Panc1 (cell line): ENCODE measurements at regions not wholly inside any gene's neighbourhood (a gene's known extent, or its start where the extent isn't known, plus 50 kb on each side); places are given as distances from the start of the nearest gene placed in this dataset.

Experiments
- ATAC-seq: fragments of 200-7000 bp; cut with Tn5 transposase; 2 replicates; pipeline ENCODE4 v1.9.1; 2020; ENCODE audit warnings: mild to moderate bottlenecking, moderate library complexity
- BruUV-seq: library from RNA; stranded (reverse); fragments of 400-500 nt; replicated peaks from 2 replicates; lab custom pipeline; 2021; lab: Mats Ljungman, UMichigan
- CTCF ChIA-PET: fragments of 300-600 bp; sonication (Branson Sonifier 250); formaldehyde crosslinking; loops from one replicate; lab custom pipeline; 2022; ENCODE audit warnings: antibody characterized with exemption; lab: Charles Lee
- POLR2A ChIA-PET: fragments of 300-600 bp; sonication (Branson Sonifier 250); formaldehyde crosslinking; loops from one replicate; lab custom pipeline; 2022; ENCODE audit warnings: antibody characterized with exemption; lab: Charles Lee
- DNase-seq: peaks from one replicate; pipeline ENCODE4 v3.0.0-alpha.2; 2010; ENCODE audit warnings: low read depth, low spot score
- H3K27ac ChIP-seq: 2 replicates; pipeline ENCODE4 v1.5.1; 2011; ENCODE audit warnings: mild to moderate bottlenecking, low read length, inconsistent platforms
- H3K27me3 ChIP-seq: fragments of 200-500 bp; sonication (Bioruptor generic); 2 replicates; pipeline ENCODE4 v1.6.0; 2014; ENCODE audit warnings: low read length, inconsistent platforms; ENCODE audit not compliant: control insufficient read depth, insufficient read depth
- H3K36me3 ChIP-seq: fragments of 200-500 bp; sonication (Bioruptor generic); 2 replicates; pipeline ENCODE4 v1.5.1; 2014; ENCODE audit warnings: inconsistent platforms, mild to moderate bottlenecking, low read length, moderate library complexity; ENCODE audit not compliant: control insufficient read depth, insufficient read depth
- H3K4me1 ChIP-seq: 2 replicates; pipeline ENCODE4 v1.5.1; 2011; ENCODE audit warnings: inconsistent platforms, mild to moderate bottlenecking, low read length, moderate library complexity; ENCODE audit not compliant: control insufficient read depth, insufficient read depth
- H3K4me3 ChIP-seq, 2 experiments: 2 replicates each; pipeline ENCODE4 v1.5.1; 2011 to 2012; ENCODE audit warnings: low read depth in 2 of 2, low read length in 2 of 2, mild to moderate bottlenecking in 2 of 2, inconsistent platforms in 1 of 2, moderate library complexity in 1 of 2
- H3K9me3 ChIP-seq: fragments of 200-500 bp; sonication (Bioruptor generic); 2 replicates; pipeline ENCODE4 v1.5.1; 2014; ENCODE audit warnings: low read depth, mild to moderate bottlenecking, inconsistent platforms, low read length, moderate library complexity; ENCODE audit not compliant: control insufficient read depth, insufficient read depth
- CTCF ChIP-seq: fragments of 450-650 bp; IDR thresholded peaks from 2 replicates; pipeline ENCODE4 v1.5.1; 2017; ENCODE audit warnings: mild to moderate bottlenecking
- POLR2AphosphoS5 ChIP-seq: IDR thresholded peaks from 2 replicates; pipeline ENCODE4 v1.6.1; 2012; ENCODE audit warnings: mild to moderate bottlenecking, low read depth, low read length, moderate library complexity
- REST ChIP-seq, 2 experiments: IDR thresholded peaks; 2 replicates each; pipeline ENCODE4 v1.6.1; 2011 to 2012; ENCODE audit warnings: low read depth in 2 of 2, control low read depth in 1 of 2, low read length in 1 of 2, mild to moderate bottlenecking in 1 of 2, moderate library complexity in 1 of 2; ENCODE audit not compliant: insufficient read depth in 1 of 2
- SIN3A ChIP-seq: IDR thresholded peaks from 2 replicates; pipeline ENCODE4 v1.6.1; 2012; ENCODE audit warnings: low read depth, mild to moderate bottlenecking, low read length, moderate library complexity, borderline replicate concordance; ENCODE audit not compliant: insufficient read depth
- TCF7L2 ChIP-seq: IDR thresholded peaks from 2 replicates; pipeline ENCODE4 v1.6.1; 2011; ENCODE audit warnings: mild to moderate bottlenecking, low read depth, low read length, inconsistent platforms
- in situ Hi-C: cut with HindIII; loops from 2 replicates; pipeline ENCODE4 v1.10.0; 2016; ENCODE audit warnings: low sequenced_read_pairs, low pct_unique_long_range_greater_than_20kb
- intact Hi-C: fragments of 100-400 bp; cut with micrococcal nuclease; formaldehyde crosslinking; loops from one replicate; pipeline ENCODE4 v1.10.0; 2022; ENCODE audit not compliant: unreplicated experiment

- in situ Hi-C loops (no loop called here), intact Hi-C loops (no loop called here)
- H3K9me3 ChIP-seq: no peaks in the 10 kb centered on the region
- H3K27ac ChIP-seq: no peak overlapping the region
- H3K36me3 ChIP-seq: no peaks in the 10 kb centered on the region
- H3K4me1 ChIP-seq: no peaks in the 10 kb centered on the region
- DNase-seq (no peak), ATAC-seq (no peak)
- BruUV-seq: no TSS peak
- CTCF ChIA-PET: no interaction called here
- TF ChIP-seq TCF7L2: no peak
- no peak for TF ChIP-seq POLR2AphosphoS5
- TF ChIP-seq REST (IDR thresholded peaks at IDR 0.05; ENCODE audit: insufficient read depth in 1 of 2, low read depth in 2 of 2, low read length in 1 of 2): no peak
- peaks cover 6% of the 10 kb centered on the region; the same call in 1 of the 2 replicates for H3K27me3 ChIP-seq
- POLR2A ChIA-PET: no interaction called here
- no peak overlapping the region for H3K4me3 ChIP-seq
These were observed 85.0 kb upstream of the IRX4 start for GRCh38 chr5:1967736-1968135.

- Histone ChIP-seq H3K36me3 (no peaks in the 10 kb centered on the region), H3K4me1 (no peaks in the 10 kb centered on the region), H3K4me3 (no peak overlapping the region), H3K27me3 (peaks cover 6% of the 10 kb centered on the region; the same call in 1 of the 2 replicates), H3K27ac (no peak overlapping the region), H3K9me3 (no peaks in the 10 kb centered on the region)
- CTCF ChIA-PET: no interaction called here
- intact Hi-C loops: no loop called here
- in situ Hi-C loops: no loop called here
- BruUV-seq: no TSS peak
- TF ChIP-seq REST (IDR thresholded peaks at IDR 0.05; ENCODE audit: insufficient read depth in 1 of 2, low read depth in 2 of 2, low read length in 1 of 2): no peak
- no peak for TF ChIP-seq SIN3A
- TF ChIP-seq POLR2AphosphoS5: no peak
- TF ChIP-seq CTCF: no peak
- TF ChIP-seq TCF7L2: no peak
- ATAC-seq (no peak), DNase-seq (no peak)
- POLR2A ChIA-PET: no interaction called here
These were observed 83.7 kb upstream of the IRX4 start for GRCh38 chr5:1966461-1966860.
